ENCODE measurements at regions not wholly inside any gene's neighbourhood (a gene's known extent, or its start where the extent isn't known, plus 50 kb on each side); places are given as distances from the start of the nearest gene placed in this dataset.

DNA sequence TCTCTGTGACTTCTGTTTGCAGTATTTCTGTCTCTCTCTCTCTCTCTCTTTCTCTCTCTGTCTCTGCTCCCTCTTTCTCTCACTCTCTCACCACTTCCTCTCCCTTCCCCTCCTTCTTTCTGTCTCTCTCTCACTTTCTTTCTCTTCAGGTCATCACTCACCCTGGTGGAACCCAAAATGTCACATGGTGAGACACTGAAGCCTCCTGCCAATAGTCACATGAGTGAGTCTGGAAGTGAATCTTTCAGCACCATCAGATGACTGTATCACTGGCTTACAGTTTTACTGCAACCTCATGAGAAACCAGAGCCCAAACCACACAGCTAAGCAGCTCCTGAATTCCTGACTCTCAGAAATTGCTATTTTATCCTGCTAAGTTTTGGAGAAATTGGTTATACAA, 414.6 kb downstream of the CAAP1 start:
- no peak for DNase-seq

DNA sequence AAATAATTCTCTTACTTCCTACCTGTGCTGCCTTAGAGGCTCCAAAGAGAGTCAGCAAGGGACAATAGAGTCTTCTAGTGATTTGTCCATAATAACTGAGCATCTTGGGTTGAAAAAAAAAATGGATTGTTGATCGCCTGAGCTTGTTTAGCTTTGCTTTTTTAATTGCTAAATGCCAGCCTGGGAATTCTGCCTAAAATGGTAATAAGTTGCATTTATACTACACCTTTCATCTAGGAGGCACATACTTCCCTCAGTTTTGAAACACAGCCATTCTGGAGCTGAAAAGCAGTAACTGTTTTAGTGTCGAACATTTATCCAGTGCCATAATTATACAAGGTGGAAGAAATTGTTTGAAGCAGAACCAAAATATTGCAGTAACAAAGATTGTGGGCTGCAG, 421.3 kb downstream of the CAAP1 start:
- no peak for DNase-seq

DNA sequence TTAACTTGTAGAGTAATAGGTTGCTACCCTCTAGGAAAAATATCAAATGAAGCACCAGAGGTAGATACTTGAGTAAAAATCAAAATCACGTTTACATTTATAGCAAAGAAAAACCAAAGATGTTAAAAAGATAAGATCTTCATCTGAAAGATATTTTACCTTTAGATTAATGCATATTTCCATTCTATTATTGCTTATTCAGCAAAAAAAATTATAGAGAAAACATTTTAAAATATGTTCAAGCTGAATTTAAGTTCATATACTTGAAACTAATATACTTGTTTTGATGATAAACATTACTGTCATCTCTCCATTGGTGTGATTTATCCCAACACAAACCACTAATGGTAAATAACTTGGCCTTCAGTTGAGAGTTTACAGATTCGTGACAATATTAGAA, 422.3 kb downstream of the CAAP1 start:
- DNase-seq = no peak

DNA sequence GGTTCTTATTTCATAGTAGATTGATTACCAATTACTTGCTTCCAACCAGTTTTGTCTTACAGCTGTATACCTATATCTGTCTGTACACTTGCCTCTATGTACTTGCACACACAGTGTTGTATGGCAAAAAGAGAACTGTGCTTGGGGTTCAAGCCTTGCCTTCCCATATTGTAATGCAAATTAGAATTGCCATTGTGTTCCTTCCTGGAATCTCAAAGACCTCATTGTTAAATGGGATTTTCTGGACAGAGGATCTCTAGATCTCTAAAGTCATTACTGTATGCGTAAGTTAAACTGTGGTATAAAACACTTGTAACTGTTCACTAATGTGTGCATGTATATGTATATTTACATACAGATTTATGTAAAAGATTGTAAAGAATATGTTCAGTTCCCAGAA, 428.8 kb downstream of the CAAP1 start:
- DNase-seq = no peak

DNA sequence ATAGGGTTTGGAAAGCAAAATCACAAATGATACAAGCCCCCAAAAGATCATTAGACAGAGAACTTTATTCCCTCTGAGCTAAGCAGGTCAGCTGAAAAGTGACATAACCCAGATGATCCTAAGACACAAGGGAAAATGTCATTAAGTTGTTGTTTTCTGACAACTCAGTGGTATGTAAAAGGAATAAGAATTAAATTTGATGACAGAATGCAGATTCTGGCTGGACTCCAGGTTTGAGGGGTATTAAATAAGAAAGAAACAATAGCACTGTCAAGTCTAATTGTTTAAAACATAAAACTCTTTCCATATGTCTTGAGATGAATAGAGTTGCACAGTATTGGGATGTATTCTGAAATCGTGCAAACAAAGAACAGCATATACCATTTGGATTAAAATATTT, 429.9 kb downstream of the CAAP1 start:
- DNase-seq = no peak

DNA sequence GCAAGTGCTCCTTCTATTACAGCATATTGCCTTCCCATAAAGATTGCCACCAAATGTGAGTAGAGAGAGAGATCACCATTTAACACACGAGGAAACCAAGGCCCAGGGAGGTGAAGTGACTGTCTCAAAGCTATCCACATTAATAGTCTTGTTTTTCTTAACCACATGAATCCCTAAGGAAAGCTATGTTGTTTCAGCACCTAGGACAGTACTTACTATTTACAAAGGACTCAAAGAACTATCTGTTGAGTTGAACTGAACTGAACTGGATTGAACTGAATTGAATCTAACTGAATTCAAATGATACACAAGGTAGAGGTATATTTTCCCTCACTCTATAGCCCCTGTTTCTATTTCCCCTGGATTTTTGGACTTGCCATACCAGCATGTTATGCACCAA, 430.4 kb downstream of the CAAP1 start:
- no peak for DNase-seq

DNA sequence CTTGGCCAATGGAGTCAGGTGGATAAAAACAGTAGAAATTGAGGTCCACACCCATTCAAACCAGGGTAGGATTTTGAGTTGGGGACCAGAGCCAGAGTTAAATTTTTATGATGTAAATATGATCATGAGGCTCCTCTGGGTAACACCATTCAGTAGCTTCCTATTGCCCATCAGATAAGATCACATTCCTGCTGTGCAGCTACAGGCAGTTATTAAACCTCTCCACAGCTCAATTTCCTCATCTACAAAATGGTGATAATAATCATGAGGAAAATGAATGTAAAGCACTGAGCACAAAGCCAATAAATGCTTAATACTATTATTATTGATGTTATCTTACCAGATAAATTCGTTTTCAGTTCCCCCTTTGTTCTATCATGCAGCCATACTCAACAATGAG, 432.0 kb downstream of the CAAP1 start:
- DNase-seq = no peak

DNA sequence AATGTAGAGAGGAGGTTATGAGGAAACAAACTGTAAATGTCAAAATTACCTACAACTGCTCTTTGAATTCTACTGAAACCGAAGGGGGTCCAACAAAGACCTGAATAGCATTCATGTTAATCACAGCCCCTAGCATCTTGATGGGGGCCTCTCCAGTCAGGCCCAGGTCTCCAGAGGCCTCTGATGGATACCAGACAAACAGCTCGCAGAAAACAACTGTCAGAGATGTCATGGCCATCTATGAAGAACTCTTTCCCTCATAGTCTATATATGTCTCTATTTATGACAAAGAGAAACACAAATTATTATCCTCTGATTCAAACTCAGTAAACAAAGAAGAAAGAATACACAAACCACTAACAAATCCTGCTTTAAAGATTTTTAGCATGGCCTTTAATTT, 432.6 kb downstream of the CAAP1 start:
- no peak for DNase-seq

DNA sequence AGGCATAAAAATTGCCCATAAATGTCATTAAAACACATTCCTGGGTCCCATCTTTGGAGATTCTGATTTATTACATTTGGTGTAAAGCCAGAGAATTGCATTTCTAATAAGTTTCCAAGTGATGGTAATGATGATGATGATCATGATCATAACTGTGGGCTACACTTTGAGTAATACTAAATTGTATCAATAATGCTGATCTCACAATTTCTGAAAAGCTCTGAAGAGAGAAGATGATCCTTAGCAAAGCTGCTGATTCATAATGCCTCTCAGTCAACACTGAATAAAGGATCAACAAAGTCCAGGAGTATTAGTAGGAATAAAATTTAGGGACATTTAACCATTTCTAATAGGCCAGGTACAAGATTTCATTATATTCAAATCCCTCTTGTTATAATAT, 434.5 kb downstream of the CAAP1 start:
- DNase-seq = no peak

DNA sequence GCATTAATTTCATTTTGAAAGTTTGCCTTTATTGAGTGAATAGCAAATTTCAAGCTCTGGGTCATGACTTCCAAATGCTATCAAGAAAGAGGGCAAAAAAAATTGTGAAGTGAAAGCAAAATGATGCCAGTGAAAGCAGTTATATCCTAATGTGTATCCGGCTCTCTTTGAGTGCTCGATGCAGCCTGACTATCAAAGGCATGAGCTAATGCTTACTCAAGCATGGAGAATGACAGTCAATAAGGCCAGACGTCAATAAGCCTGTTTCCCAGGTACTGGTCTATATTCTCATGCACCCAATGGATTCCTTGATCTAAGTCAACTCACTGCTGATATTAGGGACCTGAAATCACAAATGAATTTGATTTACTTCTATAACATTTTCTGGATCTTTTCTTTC, 435.5 kb downstream of the CAAP1 start:
- no peak for DNase-seq

DNA sequence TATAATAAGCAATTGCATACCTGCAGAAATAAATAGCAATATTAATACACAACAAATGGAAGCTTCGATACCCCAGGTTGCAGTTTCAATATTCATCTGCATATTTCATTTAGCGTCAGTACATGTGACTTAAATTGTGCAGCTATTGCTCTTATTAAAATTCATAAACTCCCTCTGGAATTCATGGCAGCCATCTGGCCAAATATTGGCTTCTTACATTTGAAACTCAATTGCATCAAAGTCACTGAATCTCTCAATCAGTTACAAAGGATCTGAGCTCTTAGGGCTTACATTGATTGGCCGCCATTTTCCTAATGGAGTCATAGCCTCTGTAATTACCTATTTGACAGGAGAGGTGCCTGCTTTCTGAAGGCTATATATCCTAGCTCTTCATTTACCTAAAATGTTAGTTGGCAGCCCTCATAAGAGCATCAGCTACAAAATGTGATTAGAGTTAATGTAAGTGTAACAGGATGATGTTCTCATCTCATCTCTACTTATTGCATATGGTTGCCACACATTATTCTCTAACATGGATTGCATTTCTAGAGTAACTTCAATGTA, 453.5 kb downstream of the CAAP1 start:
- no peak for DNase-seq

DNA sequence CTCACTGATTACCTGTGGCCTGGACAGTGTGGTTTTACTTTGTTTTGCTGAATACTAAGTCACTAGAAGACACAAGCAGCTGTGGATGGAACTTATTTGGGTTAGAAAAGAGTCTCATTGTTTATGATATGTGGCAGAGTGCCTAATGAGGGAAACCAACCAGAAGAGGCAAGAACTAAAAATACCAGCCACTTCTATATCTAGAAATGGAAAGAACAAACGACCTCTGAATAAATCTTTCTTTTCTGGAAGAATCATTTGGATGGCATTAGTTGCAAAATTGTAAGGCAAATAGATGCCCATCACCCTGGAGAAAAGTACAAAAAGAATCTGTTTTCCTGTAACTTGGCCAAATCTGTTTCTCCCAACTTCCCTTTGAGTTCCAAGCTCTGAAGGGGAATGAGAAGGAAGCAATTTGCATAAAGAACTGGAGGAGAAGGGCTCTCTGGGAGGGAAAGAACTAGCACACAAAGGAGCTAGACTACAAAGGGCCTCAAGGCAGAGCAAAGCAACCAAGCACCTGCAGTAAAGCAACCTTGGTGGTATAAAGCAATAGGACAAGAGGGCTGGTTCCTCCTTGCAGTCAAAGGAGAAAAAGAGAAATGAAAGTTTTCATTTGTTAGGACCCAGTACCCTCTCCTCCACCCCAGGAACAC, 455.4 kb downstream of the CAAP1 start:
- peak; percentile 41 for DNase-seq

DNA sequence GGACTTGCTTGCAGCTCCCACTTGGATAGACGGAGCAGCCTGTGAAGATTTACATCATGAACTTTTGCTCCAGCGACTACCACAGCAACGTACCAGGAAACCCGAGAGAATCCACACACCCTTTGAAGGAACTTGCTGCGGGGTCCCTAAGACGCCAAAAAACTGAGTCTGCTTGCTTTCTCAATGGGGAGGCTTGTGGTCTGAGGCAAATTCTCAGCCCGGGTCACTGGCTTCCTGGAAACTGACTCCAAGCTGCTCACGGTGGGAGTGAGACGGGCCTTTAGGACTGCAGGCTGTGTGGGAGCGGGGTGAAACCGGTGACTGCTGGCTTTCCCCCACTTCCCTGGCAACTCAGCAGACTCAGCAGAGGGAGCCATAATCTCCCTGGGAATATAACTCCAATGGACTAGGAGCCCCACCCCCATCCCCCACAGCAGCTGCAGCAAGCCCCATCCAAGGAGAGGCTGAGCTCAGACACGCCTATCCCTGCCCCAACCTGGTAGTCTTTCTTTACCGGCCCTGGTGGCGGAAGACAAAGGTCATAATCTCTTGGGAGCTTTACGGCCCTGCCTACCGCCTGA, 466.0 kb downstream of the CAAP1 start:
- no peak for DNase-seq

DNA sequence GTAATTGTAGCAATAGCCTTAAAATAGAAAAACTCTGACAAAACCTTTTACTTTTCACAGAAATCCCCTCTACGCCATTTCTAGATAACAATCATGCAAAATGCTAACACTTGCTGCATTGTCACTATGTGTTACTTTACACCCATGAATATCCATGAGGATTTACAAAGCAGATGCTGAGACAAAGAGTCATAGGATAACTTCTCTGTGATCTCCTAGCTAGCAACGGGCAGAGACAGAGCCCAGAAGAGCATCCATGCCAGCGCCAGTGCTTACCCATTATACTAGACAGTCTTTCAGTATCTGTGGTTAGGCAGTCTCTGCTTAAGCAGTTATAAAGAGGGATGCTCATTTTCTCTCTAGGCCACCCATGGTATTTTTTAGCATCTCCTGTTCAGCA, 474.1 kb downstream of the CAAP1 start:
- no peak for DNase-seq

DNA sequence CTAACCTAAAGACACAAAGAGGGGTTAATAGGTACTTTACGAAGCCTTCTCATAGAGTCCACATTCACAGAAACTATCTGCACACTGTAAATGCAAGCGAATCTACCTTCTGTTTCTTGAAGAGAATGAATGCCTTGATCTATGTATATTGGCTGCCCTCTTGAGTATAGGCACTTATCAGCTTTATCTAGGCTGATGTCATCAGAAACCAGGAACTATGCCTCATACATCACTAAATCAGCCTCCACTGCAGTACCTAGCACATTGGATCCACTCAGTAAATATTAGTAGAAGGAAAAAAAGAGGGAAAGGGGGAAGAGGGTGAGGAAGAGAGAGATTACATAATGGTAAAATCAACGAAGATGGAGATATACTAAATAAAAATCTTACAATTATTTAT, 477.1 kb downstream of the CAAP1 start:
- DNase-seq = no peak

DNA sequence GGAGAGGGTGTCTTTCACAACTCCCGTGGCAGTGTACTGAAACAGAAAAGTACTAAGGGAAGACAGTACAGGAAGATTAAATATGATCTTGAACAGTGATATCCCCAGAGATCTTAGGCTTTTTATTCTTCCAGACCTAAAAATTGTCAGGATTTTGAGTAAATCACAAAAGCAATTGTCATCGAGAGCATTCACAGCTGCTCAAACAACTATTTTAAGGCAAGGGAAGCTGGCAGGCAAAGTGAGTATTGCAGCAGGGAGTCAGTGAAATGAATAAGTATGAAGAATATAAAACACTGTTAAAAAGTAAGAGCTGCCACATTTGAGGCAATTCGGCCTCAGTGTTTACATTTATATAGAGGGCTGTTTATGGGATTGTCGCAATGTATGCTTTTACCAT, 479.0 kb downstream of the CAAP1 start:
- no peak for DNase-seq

DNA sequence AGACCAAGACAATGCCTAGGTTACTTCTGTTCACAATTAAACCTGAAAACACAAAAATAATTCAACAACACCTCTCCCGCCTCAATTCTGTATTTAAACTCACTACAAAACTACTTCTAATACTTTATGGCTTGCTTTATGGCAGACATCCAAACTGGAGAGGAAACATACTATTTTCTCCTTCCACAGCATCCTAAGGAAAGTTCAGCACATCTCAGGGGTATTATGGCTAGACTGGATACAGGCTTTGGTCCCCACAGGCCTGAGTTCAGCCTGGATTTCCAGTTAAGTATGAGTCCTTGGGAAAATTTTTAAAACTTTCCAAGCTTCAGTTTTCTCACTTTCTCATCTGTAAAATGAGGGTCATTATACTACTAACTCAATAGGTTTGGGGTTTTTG, 480.2 kb downstream of the CAAP1 start:
- no peak for DNase-seq

DNA sequence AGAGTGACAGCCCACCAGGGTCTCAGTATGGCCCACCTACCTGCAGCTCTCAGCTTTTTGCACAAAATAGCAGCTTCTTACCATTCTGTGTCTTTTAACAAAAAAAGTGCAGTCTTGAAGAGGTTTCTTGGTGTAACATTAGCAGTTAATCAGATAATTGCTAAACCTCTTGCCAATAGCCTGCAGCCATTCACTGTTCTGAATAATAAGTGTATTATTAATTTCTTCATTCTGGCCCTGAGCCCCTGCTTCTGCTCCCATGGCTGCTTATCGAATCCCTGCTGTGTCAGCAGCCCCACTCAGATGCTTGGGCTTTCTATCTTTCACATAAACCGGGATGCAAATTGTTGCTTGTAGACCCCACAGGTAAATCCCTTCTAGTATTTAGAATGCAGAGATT, 485.9 kb downstream of the CAAP1 start:
- no peak for DNase-seq

DNA sequence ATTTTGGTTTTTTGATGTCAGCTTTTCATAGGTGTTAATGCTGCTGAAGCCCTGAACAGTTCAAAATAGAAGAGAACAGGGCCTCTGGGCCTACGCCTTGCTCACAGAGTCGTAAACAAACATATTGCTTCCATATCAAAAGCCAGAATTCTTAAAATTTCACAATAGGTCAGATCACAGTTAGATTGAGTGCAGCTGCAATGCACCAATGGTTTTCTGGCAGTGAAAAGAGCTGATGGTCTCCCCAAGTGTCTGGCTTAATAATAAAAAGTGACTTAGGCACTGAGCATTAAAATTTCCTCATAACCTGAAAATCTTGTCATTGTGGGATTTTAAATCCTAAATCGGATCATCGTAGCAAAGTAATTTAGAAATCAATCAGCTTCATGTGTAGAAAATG, 493.0 kb downstream of the CAAP1 start:
- no peak for DNase-seq

DNA sequence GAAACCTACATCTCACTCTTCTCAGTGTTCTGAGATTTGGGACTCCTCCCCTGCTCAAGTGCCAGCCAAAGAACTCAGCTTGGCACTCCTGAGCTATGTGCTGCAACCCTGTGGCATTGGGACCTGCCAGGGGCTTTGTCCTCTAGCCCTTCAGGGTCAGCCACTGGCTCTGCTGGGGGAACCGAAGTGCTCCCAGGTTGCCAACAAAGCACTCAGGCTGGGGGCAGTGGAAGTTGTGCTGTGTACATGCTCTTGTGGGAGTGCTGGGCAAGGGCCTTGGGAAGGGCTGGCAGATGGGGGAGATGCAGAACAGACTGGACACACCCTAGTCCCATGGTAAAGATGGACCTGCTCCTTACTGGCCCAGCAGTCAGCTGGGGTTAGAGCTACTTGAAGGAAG, 498.6 kb downstream of the CAAP1 start:
- DNase-seq = no peak

DNA sequence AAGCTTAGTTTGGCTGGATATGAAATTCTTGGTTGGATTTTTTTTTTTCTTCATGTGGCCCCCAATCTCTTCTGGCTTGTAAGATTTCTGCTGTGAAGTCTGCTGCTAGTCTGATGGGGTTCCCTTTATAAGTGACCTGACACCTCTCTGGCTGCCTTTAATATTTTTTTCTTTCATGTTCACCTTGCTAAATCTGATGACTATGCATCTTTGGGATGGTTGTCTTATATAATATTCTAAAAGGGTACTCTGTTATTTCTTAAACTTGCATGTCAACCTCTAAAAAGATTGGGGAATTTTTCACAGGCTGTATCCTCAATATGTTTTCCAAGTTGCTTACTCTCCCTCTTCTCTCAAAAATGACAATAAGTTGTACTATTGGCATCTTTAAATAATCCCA, 500.0 kb downstream of the CAAP1 start:
- no peak for DNase-seq

DNA sequence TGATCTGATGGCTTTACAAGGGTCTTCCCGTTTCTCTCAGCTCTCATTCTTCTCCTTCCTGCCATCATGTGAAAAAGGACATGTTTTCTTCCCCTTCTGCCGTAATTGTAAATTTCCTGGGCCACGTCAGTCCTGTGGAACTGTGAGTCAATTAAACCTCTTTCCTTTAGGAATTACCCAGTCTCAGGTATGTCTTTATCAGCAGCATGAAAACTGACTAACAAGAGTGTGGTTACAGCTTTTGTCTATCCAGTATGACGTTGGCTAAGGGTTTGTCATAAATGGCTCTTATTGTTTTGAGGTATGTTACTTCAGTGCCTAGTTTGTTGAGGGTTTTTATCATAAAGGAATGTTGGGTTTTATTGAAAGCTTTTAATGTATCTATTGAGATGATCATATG, 501.6 kb downstream of the CAAP1 start:
- DNase-seq = no peak

DNA sequence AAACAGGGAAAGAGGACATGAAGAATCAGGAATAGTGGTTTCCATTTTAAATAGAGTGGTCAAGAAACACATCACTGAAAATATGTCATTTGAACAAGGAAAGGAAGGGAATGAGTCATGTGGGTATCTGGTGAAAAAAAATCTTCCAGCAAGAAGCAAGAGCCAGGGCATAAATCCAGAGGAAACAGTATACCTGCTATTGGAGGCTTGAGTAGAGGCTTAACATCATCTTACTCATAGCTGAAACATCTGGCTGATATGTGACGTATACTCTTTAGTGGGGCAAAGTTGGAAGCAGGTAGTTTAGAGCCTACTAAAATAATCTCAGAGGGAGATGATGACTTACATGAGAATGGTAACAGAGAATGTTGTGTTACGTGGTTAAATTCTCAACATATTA, 517.2 kb downstream of the CAAP1 start:
- no peak for DNase-seq

DNA sequence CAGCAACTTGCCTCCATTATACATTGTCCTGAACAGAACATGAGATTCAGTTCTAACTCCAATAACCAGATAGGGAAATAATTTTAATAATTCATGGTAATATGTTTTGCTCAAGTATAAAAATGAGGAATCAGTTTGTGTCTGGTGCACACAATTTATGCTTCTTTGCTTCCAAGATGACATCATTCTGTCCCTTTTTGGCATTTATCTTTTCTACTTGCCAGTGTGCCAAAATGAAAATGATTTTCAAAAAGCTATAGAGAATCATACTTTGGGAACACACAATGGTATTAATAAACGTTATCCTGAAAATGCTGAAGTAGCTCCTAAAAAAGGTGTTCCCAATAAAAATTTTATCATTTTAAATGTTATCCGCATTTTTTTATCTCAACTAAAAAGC, 519.0 kb downstream of the CAAP1 start:
- DNase-seq = no peak

DNA sequence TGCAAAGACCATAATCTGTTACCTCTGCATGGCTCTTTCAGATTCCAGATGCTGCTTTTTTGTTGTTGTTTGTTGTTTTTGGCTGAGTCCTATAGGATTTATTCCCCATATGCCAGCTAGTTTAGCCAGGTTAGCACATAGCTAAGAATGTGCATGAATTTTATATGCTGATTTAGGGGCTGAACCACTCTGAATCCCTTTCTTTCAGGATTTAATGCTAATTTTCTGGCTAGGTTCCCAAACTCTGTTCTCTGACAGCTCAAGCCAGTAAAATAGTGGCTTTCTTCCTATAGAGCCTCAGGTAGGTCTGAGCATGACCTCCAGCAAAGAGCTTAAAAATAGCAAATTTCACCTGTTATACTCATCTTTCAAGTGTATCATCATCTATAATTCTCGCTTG, 521.4 kb downstream of the CAAP1 start:
- DNase-seq = no peak

All from RPMI8226 (cell line).